A172 (cell line): ENCODE measurements at regions not wholly inside any gene's neighbourhood (a gene's known extent, or its start where the extent isn't known, plus 50 kb on each side); places are given as distances from the start of the nearest gene placed in this dataset.
"Not testable (repeated sequence)": the region's sequence is repeated elsewhere in the genome, so short reads cannot be mapped to it uniquely, and the experiment has no call there.

Experiments
- DNase-seq: peaks from one replicate; pipeline ENCODE4 v3.0.0-alpha.2; 2015; ENCODE audit warnings: low spot score

- no peak for DNase-seq
Observed at GRCh38 chr5:109989994-109990722, 300.4 kb downstream of the MAN2A1 start.

DNA sequence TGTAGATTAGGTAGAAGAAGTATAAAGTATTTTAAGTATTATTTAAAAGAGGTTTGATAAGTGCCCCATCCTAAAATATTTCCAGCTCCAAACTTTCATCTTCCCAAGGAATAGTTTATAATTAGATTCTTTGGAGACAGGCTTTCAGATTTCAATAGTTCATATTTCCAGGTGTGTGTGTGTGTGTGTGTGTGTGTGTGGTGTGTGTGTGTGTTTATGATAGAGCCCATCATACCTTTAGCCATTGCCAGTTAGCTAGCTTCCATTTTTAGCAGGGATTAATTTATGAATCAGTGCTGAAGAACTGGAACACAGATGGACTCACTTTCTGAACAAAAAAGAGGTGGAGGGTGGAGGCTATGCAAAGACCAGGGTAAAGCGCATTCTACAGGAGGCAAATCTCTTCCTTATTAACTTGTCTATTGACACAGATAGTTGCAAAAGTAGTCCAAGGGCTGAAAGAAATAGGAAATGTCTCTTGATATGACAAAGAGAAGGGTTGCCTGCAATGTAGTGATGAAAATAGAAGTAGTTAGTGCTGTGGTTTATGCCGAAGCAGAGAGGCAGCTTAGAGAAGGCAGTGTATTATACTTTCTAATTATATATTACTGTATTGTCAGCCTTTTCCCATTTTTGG, 301.1 kb downstream of the MAN2A1 start:
- DNase-seq: no peak

DNA sequence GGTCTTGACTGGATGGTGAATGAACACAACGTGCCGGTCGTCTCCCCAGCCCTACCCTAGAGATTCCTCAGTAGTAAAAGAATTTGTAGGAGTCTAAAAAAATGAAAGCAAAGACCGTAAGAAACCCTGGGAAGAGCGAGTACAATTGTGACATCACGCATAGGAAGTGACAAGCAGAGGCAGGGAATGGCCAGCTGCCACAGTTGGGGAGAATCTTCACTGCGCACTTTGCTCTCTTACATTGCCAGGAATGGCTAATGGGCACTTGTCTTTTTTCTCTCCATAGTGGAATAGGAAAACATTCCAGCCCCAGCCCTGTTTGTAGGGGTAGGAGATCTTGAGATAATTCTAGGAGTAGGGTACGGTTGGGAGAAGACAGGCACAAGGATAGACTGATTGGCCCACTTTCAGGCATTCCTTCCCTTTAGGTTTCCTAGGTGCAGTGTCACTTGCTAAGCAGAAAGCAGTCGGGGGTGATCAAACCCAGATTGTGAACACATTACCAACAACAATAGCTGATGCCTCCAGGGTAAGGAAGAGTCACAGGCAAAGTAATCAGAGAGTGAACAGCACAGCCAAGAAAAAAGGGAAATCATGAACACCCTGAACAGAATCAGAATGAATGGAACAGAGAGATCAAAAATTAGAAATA, 302.7 kb downstream of the MAN2A1 start:
- no peak for DNase-seq

GRCh38 chr5:109994135-109994534, 304.4 kb downstream of the MAN2A1 start:
- no peak for DNase-seq

GRCh38 chr5:109996246-109996645, 306.5 kb downstream of the MAN2A1 start:
- DNase-seq: no peak

DNA sequence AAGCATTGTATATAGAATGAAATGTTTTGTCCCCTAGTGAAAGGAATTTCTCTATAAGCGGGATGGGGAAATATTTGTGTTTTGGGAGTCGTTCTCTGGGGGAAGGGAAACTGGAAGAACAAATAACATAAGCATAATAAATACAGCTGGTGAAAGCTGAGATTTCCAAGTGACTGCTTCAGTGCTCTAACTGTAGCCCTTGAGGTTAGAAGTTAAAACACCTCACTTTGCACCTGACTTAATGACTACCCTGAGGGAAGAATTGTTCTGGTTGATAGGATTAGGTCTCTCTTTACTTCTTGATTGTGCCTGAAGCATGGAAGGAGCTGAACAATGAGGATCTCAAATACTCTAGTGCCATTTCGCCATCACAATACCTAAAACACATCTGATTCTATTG, 307.4 kb downstream of the MAN2A1 start:
- no peak for DNase-seq

GRCh38 chr5:109998208-109998607, 308.5 kb downstream of the MAN2A1 start:
- no peak for DNase-seq

- DNase-seq: no peak
Observed at GRCh38 chr5:109998726-109999125, 309.0 kb downstream of the MAN2A1 start.

DNA sequence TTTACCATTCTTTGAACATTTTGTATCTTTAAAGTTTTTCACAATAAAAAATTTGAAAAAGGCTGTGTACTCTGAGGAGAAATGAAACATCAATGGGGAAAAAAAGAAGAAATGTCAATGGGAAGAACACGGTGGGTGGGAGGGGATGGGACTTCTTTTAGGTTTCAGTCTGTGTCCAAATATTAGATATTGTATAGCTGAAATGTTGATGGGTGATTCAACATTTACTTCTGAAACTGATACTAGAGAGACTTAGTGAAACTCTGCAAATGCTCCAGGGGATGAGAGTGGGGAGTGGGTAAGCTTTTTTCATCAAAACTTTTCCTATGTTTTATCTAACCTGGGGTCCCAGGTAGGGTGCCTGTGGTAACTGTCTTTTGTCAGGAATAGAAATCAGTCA, 311.9 kb downstream of the MAN2A1 start:
- no peak for DNase-seq

- DNase-seq: no peak
Observed at GRCh38 chr5:110002652-110003051, 312.9 kb downstream of the MAN2A1 start.

DNA sequence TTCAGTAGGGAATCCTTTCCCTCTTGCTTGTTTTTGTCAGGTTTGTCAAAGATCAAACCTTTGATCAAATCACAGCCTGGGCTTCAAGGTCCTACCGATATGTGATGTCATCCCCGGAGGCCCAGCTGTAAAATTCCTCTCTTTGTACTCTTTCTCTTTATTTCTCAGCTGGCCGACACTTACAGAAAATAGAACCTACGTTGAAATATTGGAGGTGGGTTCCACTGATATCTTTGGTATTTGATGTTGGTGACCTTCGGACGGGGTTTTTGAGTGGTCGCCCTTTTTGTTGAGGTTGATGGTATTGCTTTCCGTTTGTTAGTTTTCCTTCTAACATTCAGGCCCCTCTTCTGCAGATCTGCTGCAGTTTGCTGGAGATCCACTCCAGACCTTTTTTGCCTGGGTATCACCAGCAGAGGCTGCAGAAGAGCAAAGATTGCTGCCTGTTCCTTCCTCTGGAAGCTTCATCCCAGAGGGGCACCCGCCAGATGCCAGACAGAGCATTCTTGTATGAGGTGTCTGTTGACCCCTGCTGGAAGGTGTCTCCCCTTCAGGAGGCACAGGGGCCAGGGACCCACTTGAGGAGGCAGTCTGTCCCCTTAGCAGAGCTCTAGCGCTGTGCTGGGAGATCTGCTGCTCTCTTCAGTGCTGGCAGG, 316.3 kb downstream of the MAN2A1 start:
- not testable (repeated sequence) for DNase-seq

DNA sequence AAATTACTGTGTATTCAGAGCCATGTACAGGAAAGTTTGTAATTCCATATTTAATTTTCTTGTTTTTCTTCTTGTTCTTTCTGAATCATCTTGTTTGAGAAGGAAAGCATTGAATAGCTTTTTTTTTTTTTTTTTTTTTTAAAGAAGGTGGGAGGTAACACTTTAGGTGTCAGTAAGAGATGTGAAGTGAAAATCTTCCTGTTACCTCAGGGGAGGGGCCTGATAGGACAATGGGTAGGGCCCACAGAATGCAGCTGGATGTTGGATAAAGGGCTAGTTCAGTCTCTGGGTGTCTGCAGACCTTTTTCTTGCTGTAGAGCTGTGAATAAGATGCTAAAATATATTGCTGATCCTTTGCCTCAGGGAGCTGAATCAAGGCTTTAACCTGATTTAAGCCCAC, 317.4 kb downstream of the MAN2A1 start:
- DNase-seq: no peak

DNA sequence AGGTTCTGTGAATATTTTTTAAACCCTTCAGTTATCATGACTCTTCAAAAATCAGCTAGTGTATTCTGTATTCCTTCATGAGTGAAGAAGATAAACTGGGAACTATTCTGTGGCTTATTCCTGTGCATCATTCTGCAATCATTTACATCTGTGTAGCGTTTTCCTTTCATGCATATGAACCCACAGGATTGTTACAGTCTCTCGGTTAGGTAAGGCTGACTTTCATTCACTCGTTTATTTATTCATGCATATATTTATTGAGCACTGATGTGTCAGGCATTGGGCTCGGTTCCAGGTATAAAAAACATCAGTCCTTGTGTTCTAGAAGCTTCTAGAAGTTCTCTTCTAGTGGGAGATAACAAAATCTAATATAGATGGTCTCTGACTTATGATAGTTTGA, 318.4 kb downstream of the MAN2A1 start:
- no peak for DNase-seq

- no peak for DNase-seq
Observed at GRCh38 chr5:110012145-110012544, 322.4 kb downstream of the MAN2A1 start.

DNA sequence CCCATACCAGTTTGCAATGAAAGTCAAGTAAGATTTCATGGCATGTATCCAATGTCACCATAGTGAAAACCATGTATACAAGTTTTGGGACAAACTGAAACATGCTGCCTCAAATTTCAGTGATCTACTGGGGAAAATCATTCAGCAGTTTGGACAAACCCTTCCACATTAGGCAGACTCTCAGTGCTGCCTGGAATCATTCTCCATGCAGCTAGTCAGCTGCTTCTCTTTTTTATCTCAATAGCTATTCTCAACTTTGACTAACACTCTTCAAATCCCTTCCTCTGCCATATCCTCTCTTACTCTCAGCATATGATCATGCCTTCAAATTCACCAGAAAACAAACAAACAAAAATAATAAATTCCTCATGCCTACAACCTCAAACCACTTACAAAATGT, 323.3 kb downstream of the MAN2A1 start:
- DNase-seq: no peak

GRCh38 chr5:110017854-110018253, 328.1 kb downstream of the MAN2A1 start:
- no peak for DNase-seq

DNA sequence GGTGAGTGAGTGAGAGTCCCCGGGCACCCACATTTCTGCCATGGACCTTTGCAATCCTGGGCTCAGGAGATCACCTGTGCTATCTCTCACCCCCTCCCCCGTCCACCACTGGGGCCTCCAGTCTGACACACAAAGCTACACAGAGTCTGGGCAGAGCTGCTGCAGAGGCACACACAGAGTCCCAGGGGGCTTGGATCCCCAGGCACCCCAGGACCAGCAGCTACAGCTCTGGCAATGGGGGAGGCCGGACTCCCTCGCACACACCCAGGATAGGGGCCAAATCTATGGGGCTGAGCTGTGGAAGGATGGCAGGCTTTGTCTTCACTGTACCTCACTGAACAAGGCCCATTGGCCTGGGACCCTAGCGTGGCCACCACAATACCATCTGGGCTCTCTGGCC, 328.8 kb downstream of the MAN2A1 start:
- DNase-seq: no peak

DNA sequence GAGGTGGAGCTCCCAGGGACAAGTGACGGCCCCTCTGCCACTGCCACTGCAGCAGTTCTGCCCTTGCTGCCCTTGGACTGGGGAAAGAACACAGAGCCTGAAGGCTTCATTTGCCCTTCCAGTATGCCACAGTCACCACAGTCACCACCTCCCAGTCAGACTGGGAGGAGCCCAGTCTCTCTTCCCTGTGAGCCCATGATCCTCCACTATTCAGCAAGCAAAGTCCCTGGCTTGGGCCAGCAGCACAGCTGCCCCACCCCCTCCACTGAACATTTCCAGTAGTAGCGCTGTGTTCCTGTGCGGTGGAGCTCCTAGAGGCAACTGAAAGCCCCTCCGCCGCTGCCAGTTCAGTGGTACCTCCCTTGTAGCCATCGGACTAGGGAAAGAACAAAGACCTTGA, 329.4 kb downstream of the MAN2A1 start:
- no peak for DNase-seq

DNA sequence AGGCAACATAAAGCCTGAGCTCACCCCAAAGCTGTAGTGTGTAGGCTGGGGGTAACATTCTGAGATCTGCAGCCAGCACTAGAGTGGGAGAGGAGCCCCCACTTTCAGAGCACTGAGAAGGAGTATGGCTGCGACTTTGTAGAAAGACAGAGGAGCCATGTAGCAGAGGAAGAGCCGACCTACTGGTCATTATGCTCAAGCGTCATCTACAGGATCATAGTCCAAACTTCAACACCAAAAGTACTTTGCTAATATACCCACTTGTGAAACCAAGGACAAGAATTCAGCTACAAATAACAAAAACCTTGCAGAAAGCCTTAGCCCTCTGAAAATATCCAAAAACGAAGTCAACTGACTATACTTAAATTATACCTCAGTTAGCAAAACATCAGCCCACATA, 330.1 kb downstream of the MAN2A1 start:
- no peak for DNase-seq

- no peak for DNase-seq
Observed at GRCh38 chr5:110021251-110021650, 331.5 kb downstream of the MAN2A1 start.

DNA sequence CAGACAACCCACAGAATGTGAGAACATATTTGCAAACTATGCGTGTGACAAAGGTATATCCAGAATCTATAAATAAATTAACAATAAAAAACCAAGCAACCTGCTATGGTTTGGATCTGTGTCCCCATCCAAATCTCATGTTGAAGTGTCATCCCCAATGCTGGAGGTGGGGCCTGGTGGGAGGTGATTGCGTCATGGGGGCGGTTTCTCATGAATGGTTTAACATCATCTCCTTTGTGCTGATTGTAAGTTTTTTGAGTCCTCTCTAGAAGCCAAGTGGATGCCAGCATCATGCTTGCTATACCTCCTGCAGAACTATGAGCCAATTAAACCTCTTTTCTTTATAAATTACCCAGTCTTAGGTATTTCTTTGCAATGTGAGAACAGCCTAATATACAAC, 335.4 kb downstream of the MAN2A1 start:
- no peak for DNase-seq

- DNase-seq: no peak
Observed at GRCh38 chr5:110027527-110028322, 338.0 kb downstream of the MAN2A1 start.
